Peyer's patch (tissue), 4 donors: ENCODE measurements at regions not wholly inside any gene's neighbourhood (a gene's known extent, or its start where the extent isn't known, plus 50 kb on each side); places are given as distances from the start of the nearest gene placed in this dataset.

Experiments used
- DNase-seq, 3 donors: peaks; one replicate each; pipeline ENCODE4 v3.0.0-alpha.2; 2017 to 2019
- H3K27ac ChIP-seq, 4 donors: fragments of 200-600 bp; sonication (generic); one replicate each; pipeline ENCODE4 v1.5.1; 2016 to 2019
- H3K27me3 ChIP-seq, 2 donors: fragments of 200-600 bp; sonication (generic); one replicate each; pipeline ENCODE4 v1.5.1; 2019
- H3K36me3 ChIP-seq, 3 donors: fragments of 200-600 bp; sonication (generic); one replicate each; pipeline ENCODE4 v1.5.1; 2016 to 2019
- H3K4me1 ChIP-seq, 4 donors: fragments of 200-600 bp; sonication (generic); one replicate each; pipeline ENCODE4 v1.5.1; 2016 to 2019
- H3K4me3 ChIP-seq, 4 donors: fragments of 200-600 bp; sonication (generic); 1 replicate in 3 of 4; 2 replicates in 1 of 4; pipeline ENCODE4 v1.5.1; 2016 to 2019; ENCODE audit warnings: mild to moderate bottlenecking in 1 of 4
- H3K9me3 ChIP-seq, 4 donors: fragments of 200-600 bp; sonication (generic); one replicate each; pipeline ENCODE4 v1.5.1; 2016 to 2019; ENCODE audit warnings: mild to moderate bottlenecking in 1 of 4
- POLR2A ChIP-seq, 2 donors: fragments of 450-650 bp; IDR thresholded peaks; one replicate each; pipeline ENCODE4 v1.5.1; 2017; ENCODE audit warnings: antibody characterized with exemption in 2 of 2, mild to moderate bottlenecking in 2 of 2, moderate library complexity in 2 of 2
- TF ChIP-seq, protein P1 (sequence below), 6 experiments: fragments of 450-650 bp in 4 of 6; fragments of 200-600 bp in 2 of 6; sonication (generic) in 1 of 6; IDR thresholded peaks; one replicate each; pipeline ENCODE4 v1.5.1; 2017 to 2019; ENCODE audit warnings: antibody characterized with exemption in 6 of 6, mild to moderate bottlenecking in 3 of 6, moderate library complexity in 1 of 6

DNA sequence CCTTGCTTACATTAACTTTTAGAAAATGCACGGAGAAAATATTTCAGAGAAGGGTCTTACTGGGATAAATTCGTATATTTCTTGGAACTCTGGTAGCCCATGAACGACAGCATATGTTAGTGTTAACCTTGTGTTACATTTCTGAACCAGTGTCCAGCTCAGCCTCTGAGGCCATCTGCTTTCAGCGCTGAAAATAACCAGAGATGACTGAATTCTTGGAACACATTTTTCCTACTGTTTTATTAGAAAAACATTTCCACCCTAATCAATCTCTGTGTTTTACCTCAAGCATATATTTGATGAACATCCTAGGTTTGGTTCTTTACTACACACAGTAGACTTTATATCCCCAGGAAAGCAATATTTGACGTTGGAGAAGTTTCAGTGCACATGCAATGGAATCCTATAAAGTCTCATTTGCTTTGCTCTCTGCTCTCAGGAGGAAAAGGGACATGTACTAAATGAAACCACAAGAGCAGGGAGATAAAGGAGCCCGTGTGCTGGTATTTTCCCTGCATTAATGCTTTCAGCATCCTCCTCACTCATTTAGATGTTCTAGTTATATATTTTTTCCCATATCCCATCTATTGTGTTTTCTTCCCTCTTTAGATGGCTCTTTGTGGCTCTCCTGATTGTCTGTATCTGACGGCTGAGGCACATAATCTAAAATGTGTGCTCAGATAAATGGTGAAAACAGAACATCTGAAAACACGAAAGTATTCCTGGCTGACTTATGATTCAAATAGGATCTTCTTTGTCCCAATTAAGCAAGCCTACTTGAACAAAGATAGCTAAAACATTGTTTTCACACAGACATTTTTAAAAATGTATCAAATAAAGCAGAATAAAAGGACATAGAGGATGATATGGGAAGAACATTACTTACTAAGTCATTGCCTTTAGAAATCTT is 151.7 kb upstream of the KCNMB2 start:
- Histone ChIP-seq H3K27ac (peak overlapping the region in 1 of 4 donors; percentile 3), H3K9me3 (no peaks in the 10 kb centered on the region), H3K4me3 (no peak overlapping the region), H3K36me3 (no peaks in the 10 kb centered on the region), H3K27me3 (no peaks in the 10 kb centered on the region), H3K4me1 (no peaks in the 10 kb centered on the region)
- TF ChIP-seq, protein P1, sequence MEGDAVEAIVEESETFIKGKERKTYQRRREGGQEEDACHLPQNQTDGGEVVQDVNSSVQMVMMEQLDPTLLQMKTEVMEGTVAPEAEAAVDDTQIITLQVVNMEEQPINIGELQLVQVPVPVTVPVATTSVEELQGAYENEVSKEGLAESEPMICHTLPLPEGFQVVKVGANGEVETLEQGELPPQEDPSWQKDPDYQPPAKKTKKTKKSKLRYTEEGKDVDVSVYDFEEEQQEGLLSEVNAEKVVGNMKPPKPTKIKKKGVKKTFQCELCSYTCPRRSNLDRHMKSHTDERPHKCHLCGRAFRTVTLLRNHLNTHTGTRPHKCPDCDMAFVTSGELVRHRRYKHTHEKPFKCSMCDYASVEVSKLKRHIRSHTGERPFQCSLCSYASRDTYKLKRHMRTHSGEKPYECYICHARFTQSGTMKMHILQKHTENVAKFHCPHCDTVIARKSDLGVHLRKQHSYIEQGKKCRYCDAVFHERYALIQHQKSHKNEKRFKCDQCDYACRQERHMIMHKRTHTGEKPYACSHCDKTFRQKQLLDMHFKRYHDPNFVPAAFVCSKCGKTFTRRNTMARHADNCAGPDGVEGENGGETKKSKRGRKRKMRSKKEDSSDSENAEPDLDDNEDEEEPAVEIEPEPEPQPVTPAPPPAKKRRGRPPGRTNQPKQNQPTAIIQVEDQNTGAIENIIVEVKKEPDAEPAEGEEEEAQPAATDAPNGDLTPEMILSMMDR (IDR thresholded peaks at IDR 0.05) = no peak
- TF ChIP-seq POLR2A (IDR thresholded peaks at IDR 0.05) = no peak
- no peak for DNase-seq

DNA sequence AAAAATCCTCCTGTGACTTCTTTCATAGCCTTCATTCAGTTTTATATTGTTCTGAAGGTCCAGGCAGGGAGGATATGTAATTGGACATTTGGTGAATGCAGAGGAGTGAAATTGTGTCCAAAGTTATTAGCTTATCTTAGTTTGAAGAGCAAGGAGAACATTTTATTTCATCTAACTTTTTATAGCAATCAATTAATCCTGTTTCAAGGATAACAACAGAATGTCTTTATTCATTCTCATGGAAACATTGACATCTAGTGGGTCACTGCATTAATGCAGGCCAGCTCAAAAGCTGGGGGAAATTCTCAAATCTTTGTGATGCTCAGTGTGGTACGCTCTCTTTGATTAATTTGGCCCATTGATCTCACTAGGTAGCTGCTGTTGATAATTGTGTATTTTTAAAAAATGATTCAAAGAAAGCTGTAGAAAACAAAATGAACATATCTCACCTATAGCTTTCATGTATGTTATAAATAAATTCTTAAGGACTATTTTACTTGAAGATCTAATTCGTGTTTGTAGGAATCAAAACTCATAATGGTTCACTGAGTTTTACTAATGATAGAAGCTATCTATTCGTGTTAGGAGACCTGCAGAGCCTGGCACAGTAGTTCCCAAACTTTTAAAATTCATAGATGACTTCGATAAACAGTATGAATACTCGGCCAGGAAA is 150.8 kb upstream of the KCNMB2 start:
- Histone ChIP-seq H3K4me3 (no peak overlapping the region), H3K4me1 (no peaks in the 10 kb centered on the region), H3K27ac (no peak overlapping the region), H3K9me3 (no peaks in the 10 kb centered on the region), H3K36me3 (no peaks in the 10 kb centered on the region), H3K27me3 (no peaks in the 10 kb centered on the region)
- no peak for DNase-seq
- TF ChIP-seq, protein P1 (IDR thresholded peaks at IDR 0.05) = peak; percentile 32 to 93 (median 81)
- no peak for TF ChIP-seq POLR2A (IDR thresholded peaks at IDR 0.05)

DNA sequence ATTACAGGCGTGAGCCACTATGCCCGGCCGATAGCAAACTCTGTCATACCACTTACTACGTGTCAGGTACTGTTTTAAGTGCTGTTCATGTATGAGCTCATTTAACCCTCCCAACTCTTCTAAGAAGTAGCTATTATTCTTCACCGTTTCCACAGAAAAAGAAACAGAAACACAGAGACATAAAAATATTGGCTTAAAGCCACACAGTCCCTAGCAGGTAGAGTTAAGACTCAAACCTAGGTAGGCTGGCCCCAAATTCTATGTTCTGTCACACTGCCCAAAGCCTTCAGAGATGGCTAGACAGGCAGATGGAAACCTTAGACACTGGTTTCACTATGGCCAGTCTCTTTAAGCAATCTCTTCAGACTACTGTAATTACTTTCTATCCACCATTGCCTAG is 149.8 kb upstream of the KCNMB2 start:
- H3K4me3 ChIP-seq = no peak overlapping the region
- TF ChIP-seq POLR2A (IDR thresholded peaks at IDR 0.05) = no peak
- TF ChIP-seq, protein P1 (IDR thresholded peaks at IDR 0.05) = no peak

DNA sequence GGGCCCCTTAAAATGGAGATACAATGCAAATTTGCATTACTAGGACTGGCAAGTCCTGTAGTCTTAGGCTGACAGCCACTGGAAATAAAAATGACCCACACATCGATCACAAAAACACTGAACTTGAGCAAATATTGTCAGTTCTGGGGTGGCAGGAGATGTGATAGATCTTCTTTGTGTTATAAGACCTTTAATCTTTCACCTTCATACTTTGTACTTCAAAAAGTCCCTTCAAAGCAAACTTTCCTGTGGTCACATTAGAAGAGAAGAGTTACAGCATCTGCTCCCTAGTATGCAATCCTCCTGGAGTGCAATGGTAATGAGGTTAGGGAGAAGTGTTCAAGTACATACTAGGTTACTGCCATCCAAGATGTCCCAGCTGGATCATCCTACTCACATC is 149.4 kb upstream of the KCNMB2 start:
- H3K4me1 ChIP-seq = no peaks in the 10 kb centered on the region
- no peak overlapping the region for H3K4me3 ChIP-seq
- H3K36me3 ChIP-seq = no peaks in the 10 kb centered on the region
- no peak overlapping the region for H3K27ac ChIP-seq
- H3K27me3 ChIP-seq = no peaks in the 10 kb centered on the region
- no peaks in the 10 kb centered on the region for H3K9me3 ChIP-seq
- TF ChIP-seq, protein P1 (IDR thresholded peaks at IDR 0.05) = no peak
- TF ChIP-seq POLR2A (IDR thresholded peaks at IDR 0.05) = no peak
- no peak for DNase-seq

More for the DNA sequence above, 149.8 kb upstream of the KCNMB2 start:
- Histone ChIP-seq H3K9me3 (no peaks in the 10 kb centered on the region), H3K4me1 (no peaks in the 10 kb centered on the region), H3K36me3 (no peaks in the 10 kb centered on the region), H3K27me3 (no peaks in the 10 kb centered on the region), H3K27ac (no peak overlapping the region)
- DNase-seq = no peak

DNA sequence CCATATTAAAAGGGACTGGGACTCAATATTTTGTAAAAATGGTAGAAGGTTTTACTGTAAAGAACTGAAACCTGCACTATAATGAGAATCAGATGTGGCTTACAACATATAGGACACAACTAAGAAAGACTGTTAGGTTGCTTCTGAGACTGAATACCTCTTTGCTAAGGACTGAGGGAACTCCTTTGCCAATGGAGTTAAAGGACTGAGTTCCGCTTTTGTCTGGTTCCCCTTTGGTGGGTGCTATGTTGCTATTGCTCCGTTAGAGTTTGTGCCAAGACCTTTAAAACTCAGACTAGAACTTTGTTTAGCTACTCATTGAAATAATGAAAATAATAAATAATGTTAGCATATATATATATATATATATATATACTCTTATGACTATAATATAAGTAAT is 147.8 kb upstream of the KCNMB2 start:
- TF ChIP-seq POLR2A (IDR thresholded peaks at IDR 0.05) = no peak
- TF ChIP-seq, protein P1 (IDR thresholded peaks at IDR 0.05) = no peak
- no peaks in the 10 kb centered on the region for H3K9me3 ChIP-seq
- H3K27me3 ChIP-seq = no peaks in the 10 kb centered on the region
- H3K4me3 ChIP-seq = no peak overlapping the region
- no peak overlapping the region for H3K27ac ChIP-seq
- no peaks in the 10 kb centered on the region for H3K36me3 ChIP-seq
- no peaks in the 10 kb centered on the region for H3K4me1 ChIP-seq
- DNase-seq = no peak
